PC-3 (cell line): ENCODE measurements at regions not wholly inside any gene's neighbourhood (a gene's known extent, or its start where the extent isn't known, plus 50 kb on each side); places are given as distances from the start of the nearest gene placed in this dataset.

Source experiments
- ATAC-seq: fragments of 200-7000 bp; cut with Tn5 transposase; 2 replicates; pipeline ENCODE4 v1.9.1; 2020; ENCODE audit warnings: mild to moderate bottlenecking, moderate library complexity
- BruUV-seq: library from RNA; stranded (reverse); fragments of 400-500 nt; replicated peaks from 2 replicates; lab custom pipeline; 2021; lab: Mats Ljungman, UMichigan
- CTCF ChIA-PET: fragments of 300-600 bp; sonication (Branson Sonifier 250); formaldehyde crosslinking; loops from one replicate; lab custom pipeline; 2022; ENCODE audit warnings: antibody characterized with exemption; lab: Charles Lee
- POLR2A ChIA-PET: fragments of 300-600 bp; sonication (Branson Sonifier 250); formaldehyde crosslinking; loops from one replicate; lab custom pipeline; 2022; ENCODE audit warnings: antibody characterized with exemption; ENCODE audit not compliant: unreplicated experiment; lab: Charles Lee
- DNase-seq: peaks from one replicate; pipeline ENCODE4 v3.0.0-alpha.2; 2015
- H2AFZ ChIP-seq: fragments of 300-600 bp; sonication (generic); 2 replicates; pipeline ENCODE4 v1.6.0; 2016; ENCODE audit warnings: antibody characterized with exemption, low read length
- H3F3A ChIP-seq: fragments of 300-600 bp; sonication (generic); one replicate; pipeline ENCODE4 v1.6.0; 2017; ENCODE audit warnings: antibody characterized with exemption, low read length, control low read depth, mild to moderate bottlenecking; ENCODE audit not compliant: unreplicated experiment
- H3K27ac ChIP-seq: fragments of 300-600 bp; sonication (generic); 2 replicates; pipeline ENCODE4 v1.5.1; 2016; ENCODE audit warnings: mild to moderate bottlenecking, low read length
- H3K27me3 ChIP-seq: fragments of 300-600 bp; sonication (generic); 2 replicates; pipeline ENCODE4 v1.6.1; 2016; ENCODE audit warnings: low read length, mixed read lengths
- H3K36me3 ChIP-seq: fragments of 300-600 bp; sonication (generic); 2 replicates; pipeline ENCODE4 v1.6.1; 2016; ENCODE audit warnings: low read depth, mixed run types, low read length, mixed read lengths
- H3K4me1 ChIP-seq: fragments of 300-600 bp; sonication (generic); 2 replicates; pipeline ENCODE4 v1.5.1; 2016; ENCODE audit warnings: low read length; ENCODE audit not compliant: insufficient read depth
- H3K4me2 ChIP-seq: fragments of 300-600 bp; sonication (generic); 2 replicates; pipeline ENCODE4 v1.6.0; 2016; ENCODE audit warnings: low read length
- H3K4me3 ChIP-seq: fragments of 300-600 bp; sonication (generic); 2 replicates; pipeline ENCODE4 v1.5.1; 2016; ENCODE audit warnings: mild to moderate bottlenecking, low read length, mixed read lengths
- H3K79me2 ChIP-seq: fragments of 300-600 bp; sonication (generic); 2 replicates; pipeline ENCODE4 v1.6.1; 2017; ENCODE audit warnings: low read length, mixed read lengths
- H3K9ac ChIP-seq: fragments of 300-600 bp; sonication (generic); 2 replicates; pipeline ENCODE4 v1.6.0; 2016; ENCODE audit warnings: mild to moderate bottlenecking, low read length
- H3K9me2 ChIP-seq: fragments of 300-600 bp; sonication (generic); replicated peaks from 2 replicates; pipeline ENCODE4 v1.6.1; 2016; ENCODE audit warnings: mixed run types, low read length, mixed read lengths
- H3K9me3 ChIP-seq: fragments of 300-600 bp; sonication (generic); 2 replicates; pipeline ENCODE4 v1.6.1; 2016; ENCODE audit warnings: low read length, mixed read lengths
- H4K20me1 ChIP-seq: fragments of 300-600 bp; sonication (generic); 2 replicates; pipeline ENCODE4 v1.6.1; 2016; ENCODE audit warnings: low read length, mixed read lengths
- EZH2 ChIP-seq: fragments of 300-600 bp; sonication (generic); IDR thresholded peaks from one replicate; pipeline ENCODE4 v1.6.1; 2017; ENCODE audit warnings: antibody characterized with exemption, mild to moderate bottlenecking, low read length; ENCODE audit not compliant: unreplicated experiment
- EZH2phosphoT487 ChIP-seq: fragments of 300-600 bp; sonication (generic); IDR thresholded peaks from 2 replicates; pipeline ENCODE4 v1.6.1; 2018; ENCODE audit warnings: mild to moderate bottlenecking, antibody characterized with exemption, low read length, borderline replicate concordance
- intact Hi-C: fragments of 100-400 bp; cut with micrococcal nuclease; formaldehyde crosslinking; loops from 2 replicates; pipeline ENCODE4 v1.9.0; 2023
- TF ChIP-seq, protein P1 (sequence below): fragments of 300-600 bp; sonication (generic); conservative IDR thresholded peaks from 2 replicates; pipeline ENCODE4 v1.5.1; 2017; ENCODE audit warnings: antibody characterized with exemption, low read depth, mild to moderate bottlenecking, low read length

DNA sequence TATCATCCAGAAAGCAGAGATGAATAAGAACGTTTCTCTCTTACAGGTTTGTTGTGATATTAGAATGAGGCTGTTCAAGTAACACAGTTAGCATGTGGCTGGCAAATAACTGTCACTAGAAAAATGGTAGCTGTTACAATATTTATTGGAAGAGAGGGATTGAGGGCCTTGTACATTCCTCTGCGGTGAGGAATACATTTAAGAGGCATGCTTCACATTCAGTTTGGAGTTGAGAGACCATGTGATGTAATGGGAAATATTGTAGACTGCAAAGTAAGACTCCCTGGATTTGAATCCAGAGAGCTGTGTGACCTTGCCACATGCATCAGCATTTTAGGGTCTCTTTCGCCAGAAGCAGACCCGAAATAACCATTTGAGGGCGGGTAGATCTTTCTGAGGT is 104.8 kb upstream of the KIT start:
- CTCF ChIA-PET, result no interaction called here
- H3K79me2 ChIP-seq, result no peaks in the 10 kb centered on the region
- no peaks in the 10 kb centered on the region for H4K20me1 ChIP-seq
- DNase-seq (no peak), ATAC-seq (no peak)
- no peak for TF ChIP-seq EZH2
- no peaks in the 10 kb centered on the region for H3K9me3 ChIP-seq
- POLR2A ChIA-PET, result no interaction called here
- no peak overlapping the region for H2AFZ ChIP-seq
- no peaks in the 10 kb centered on the region for H3F3A ChIP-seq
- H3K4me2 ChIP-seq, result no peak overlapping the region
- H3K27me3 ChIP-seq, result peaks cover 49% of the 10 kb centered on the region
- H3K4me3 ChIP-seq, result no peak overlapping the region
- no TSS peak for BruUV-seq
- no peaks in the 10 kb centered on the region for H3K36me3 ChIP-seq
- intact Hi-C loops, result no loop called here
- no peaks in the 10 kb centered on the region for H3K4me1 ChIP-seq
- no peak overlapping the region for H3K27ac ChIP-seq
- H3K9me2 ChIP-seq, result no peaks in the 10 kb centered on the region
- no peak overlapping the region for H3K9ac ChIP-seq

DNA sequence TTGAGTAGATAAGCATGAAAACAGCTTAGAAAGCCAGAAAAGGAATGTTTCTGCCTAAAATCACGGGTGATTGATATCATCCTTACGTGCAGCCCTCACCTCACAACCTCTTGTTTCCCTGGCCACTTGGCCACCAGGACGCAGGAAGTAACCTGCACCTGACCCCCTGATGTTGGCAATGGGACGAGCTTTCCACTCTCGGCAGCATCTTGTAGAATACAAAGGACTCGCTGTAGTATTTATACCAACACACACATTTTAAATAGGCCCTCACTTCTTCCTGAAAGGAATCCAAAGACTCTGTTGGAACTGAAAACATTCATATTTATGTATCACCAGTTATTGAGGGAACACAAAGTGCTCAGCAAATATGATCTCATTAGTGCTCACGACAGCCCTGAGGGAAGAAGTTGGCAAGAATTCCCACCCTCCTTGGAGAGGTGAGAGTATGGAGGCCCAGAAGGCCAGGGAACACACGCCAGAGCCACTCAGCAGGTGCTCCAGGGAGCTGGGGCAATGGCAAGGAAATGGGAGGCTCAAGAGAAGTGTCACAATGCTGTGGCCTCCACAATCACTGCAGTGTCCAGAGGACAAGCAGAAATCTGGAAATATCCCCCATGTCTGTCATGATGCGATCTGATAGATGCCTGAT is 103.3 kb upstream of the KIT start:
- ATAC-seq, result no peak
- no peaks in the 10 kb centered on the region for H3F3A ChIP-seq
- H3K9me2 ChIP-seq, result no peaks in the 10 kb centered on the region
- no peak overlapping the region for H3K27ac ChIP-seq
- no peaks in the 10 kb centered on the region for H3K4me1 ChIP-seq
- TF ChIP-seq EZH2phosphoT487, result no peak
- no peak for TF ChIP-seq EZH2
- TF ChIP-seq, protein P1, sequence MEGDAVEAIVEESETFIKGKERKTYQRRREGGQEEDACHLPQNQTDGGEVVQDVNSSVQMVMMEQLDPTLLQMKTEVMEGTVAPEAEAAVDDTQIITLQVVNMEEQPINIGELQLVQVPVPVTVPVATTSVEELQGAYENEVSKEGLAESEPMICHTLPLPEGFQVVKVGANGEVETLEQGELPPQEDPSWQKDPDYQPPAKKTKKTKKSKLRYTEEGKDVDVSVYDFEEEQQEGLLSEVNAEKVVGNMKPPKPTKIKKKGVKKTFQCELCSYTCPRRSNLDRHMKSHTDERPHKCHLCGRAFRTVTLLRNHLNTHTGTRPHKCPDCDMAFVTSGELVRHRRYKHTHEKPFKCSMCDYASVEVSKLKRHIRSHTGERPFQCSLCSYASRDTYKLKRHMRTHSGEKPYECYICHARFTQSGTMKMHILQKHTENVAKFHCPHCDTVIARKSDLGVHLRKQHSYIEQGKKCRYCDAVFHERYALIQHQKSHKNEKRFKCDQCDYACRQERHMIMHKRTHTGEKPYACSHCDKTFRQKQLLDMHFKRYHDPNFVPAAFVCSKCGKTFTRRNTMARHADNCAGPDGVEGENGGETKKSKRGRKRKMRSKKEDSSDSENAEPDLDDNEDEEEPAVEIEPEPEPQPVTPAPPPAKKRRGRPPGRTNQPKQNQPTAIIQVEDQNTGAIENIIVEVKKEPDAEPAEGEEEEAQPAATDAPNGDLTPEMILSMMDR, result no peak
- no peak overlapping the region for H3K4me2 ChIP-seq
- ChIA-PET CTCF (no interaction called here), POLR2A (no interaction called here)
- H3K9me3 ChIP-seq, result no peaks in the 10 kb centered on the region
- intact Hi-C loops, result no loop called here
- no peaks in the 10 kb centered on the region for H3K36me3 ChIP-seq
- no TSS peak for BruUV-seq
- no peak overlapping the region for H2AFZ ChIP-seq
- H3K79me2 ChIP-seq, result no peaks in the 10 kb centered on the region
- peaks cover 42% of the 10 kb centered on the region for H3K27me3 ChIP-seq
- no peaks in the 10 kb centered on the region for H4K20me1 ChIP-seq
- H3K9ac ChIP-seq, result no peak overlapping the region
- no peak overlapping the region for H3K4me3 ChIP-seq
- peak; percentile 48 for DNase-seq

DNA sequence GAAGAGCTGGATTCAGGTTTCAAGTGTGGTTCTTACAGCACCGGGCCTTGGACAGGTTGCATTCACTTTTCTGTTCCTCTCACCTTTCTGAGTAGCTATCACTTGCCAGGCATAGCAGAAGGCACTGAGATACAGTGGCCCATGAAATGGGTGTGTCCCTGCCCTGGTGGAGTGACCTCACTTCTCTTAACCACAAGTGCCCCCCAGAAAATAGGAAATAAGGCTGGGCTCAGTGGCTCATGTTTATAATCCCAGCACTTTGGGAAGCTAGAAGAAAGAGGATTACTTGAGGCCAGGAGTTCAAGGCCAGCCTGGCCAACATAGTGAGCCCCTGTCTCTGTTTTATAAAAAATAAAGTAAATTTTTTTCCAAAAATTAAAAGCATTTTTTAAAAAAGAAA is 101.7 kb upstream of the KIT start:
- POLR2A ChIA-PET, result no interaction called here
- CTCF ChIA-PET, result no interaction called here

More for the DNA sequence above, 101.7 kb upstream of the KIT start:
- Histone ChIP-seq H3K4me3 (no peak overlapping the region), H3K4me2 (no peak overlapping the region), H3K79me2 (no peaks in the 10 kb centered on the region), H3K27ac (no peak overlapping the region), H3K9ac (no peak overlapping the region), H3K4me1 (no peaks in the 10 kb centered on the region), H4K20me1 (no peaks in the 10 kb centered on the region), H3K9me2 (no peaks in the 10 kb centered on the region), H3K36me3 (no peaks in the 10 kb centered on the region), H3F3A (no peaks in the 10 kb centered on the region), H3K27me3 (peaks cover 28% of the 10 kb centered on the region), H2AFZ (no peak overlapping the region), H3K9me3 (no peaks in the 10 kb centered on the region)
- no peak for ATAC-seq
- TF ChIP-seq, protein P1, result no peak
- TF ChIP-seq EZH2, result no peak
- TF ChIP-seq EZH2phosphoT487, result no peak
- intact Hi-C loops, result no loop called here
- BruUV-seq, result no TSS peak
- no peak for DNase-seq
